ENCODE measurements at regions not wholly inside any gene's neighbourhood (a gene's known extent, or its start where the extent isn't known, plus 50 kb on each side); places are given as distances from the start of the nearest gene placed in this dataset.

- DNase-seq (ENCODE audit: low spot score in 2 of 2) = no peak
- Mint-ChIP-seq H3K4me1 (peaks cover 15% of the 10 kb centered on the region), H3K36me3 (peaks cover 2% of the 10 kb centered on the region), H3K9me3 (no peaks in the 10 kb centered on the region), H3K27ac (peak overlapping the region; percentile 42), H3K27me3 (no peaks in the 10 kb centered on the region), H3K4me3 (peak overlapping the region; percentile 69)
- peak; percentile 72 for ATAC-seq (ENCODE audit: low read depth)
These were observed 126.1 kb downstream of the PFKFB3 start for GRCh38 chr10:6328699-6329423.

GRCh38 chr10:6333086-6333485 is 130.4 kb downstream of the PFKFB3 start:
- Mint-ChIP-seq H3K4me3 (no peak overlapping the region), H3K4me1 (peaks cover 16% of the 10 kb centered on the region), H3K27me3 (no peaks in the 10 kb centered on the region), H3K36me3 (peaks cover 2% of the 10 kb centered on the region), H3K9me3 (no peaks in the 10 kb centered on the region), H3K27ac (no peak overlapping the region)
- no peak for DNase-seq (ENCODE audit: low spot score in 2 of 2)
- ATAC-seq (ENCODE audit: low read depth) = no peak

GRCh38 chr10:6333973-6334372 is 131.2 kb downstream of the PFKFB3 start:
- no peak for DNase-seq (ENCODE audit: low spot score in 2 of 2)
- Mint-ChIP-seq H3K9me3 (no peaks in the 10 kb centered on the region), H3K27ac (no peak overlapping the region), H3K27me3 (no peaks in the 10 kb centered on the region), H3K4me1 (peaks cover 7% of the 10 kb centered on the region), H3K4me3 (no peak overlapping the region), H3K36me3 (peaks cover 2% of the 10 kb centered on the region)
- no peak for ATAC-seq (ENCODE audit: low read depth)

- Mint-ChIP-seq H3K36me3 (no peaks in the 10 kb centered on the region), H3K27ac (no peak overlapping the region), H3K4me3 (no peak overlapping the region), H3K4me1 (peaks cover 2% of the 10 kb centered on the region), H3K27me3 (no peaks in the 10 kb centered on the region), H3K9me3 (no peaks in the 10 kb centered on the region)
- DNase-seq (ENCODE audit: low spot score in 2 of 2) (no peak), ATAC-seq (ENCODE audit: low read depth) (no peak)
These were observed 133.3 kb downstream of the PFKFB3 start for GRCh38 chr10:6336016-6336415.

- ATAC-seq (ENCODE audit: low read depth) = no peak
- H3K27ac Mint-ChIP-seq = no peak overlapping the region
- H3K27me3 Mint-ChIP-seq = no peaks in the 10 kb centered on the region
- H3K36me3 Mint-ChIP-seq = no peaks in the 10 kb centered on the region
- H3K9me3 Mint-ChIP-seq = no peaks in the 10 kb centered on the region
- H3K4me3 Mint-ChIP-seq = no peak overlapping the region
- H3K4me1 Mint-ChIP-seq = peaks cover 2% of the 10 kb centered on the region
- DNase-seq (ENCODE audit: low spot score in 2 of 2) = no peak
These were observed 134.7 kb downstream of the PFKFB3 start for GRCh38 chr10:6337382-6337781.

GRCh38 chr10:6338361-6338760 is 135.6 kb downstream of the PFKFB3 start:
- peaks cover 2% of the 10 kb centered on the region for H3K4me1 Mint-ChIP-seq
- no peak overlapping the region for H3K27ac Mint-ChIP-seq
- H3K4me3 Mint-ChIP-seq = no peak overlapping the region
- no peaks in the 10 kb centered on the region for H3K36me3 Mint-ChIP-seq
- ATAC-seq (ENCODE audit: low read depth) (no peak), DNase-seq (ENCODE audit: low spot score in 2 of 2) (no peak)
- H3K9me3 Mint-ChIP-seq = no peaks in the 10 kb centered on the region
- peaks cover under 1% of the 10 kb centered on the region for H3K27me3 Mint-ChIP-seq

- Mint-ChIP-seq H3K4me1 (peaks cover 5% of the 10 kb centered on the region), H3K36me3 (no peaks in the 10 kb centered on the region), H3K4me3 (no peak overlapping the region), H3K27ac (no peak overlapping the region), H3K9me3 (peaks cover 1% of the 10 kb centered on the region), H3K27me3 (peaks cover 5% of the 10 kb centered on the region)
- ATAC-seq (ENCODE audit: low read depth) = no peak
- DNase-seq (ENCODE audit: low spot score in 2 of 2) = no peak
These were observed 137.2 kb downstream of the PFKFB3 start for GRCh38 chr10:6339891-6340290.

- no peak overlapping the region for H3K27ac Mint-ChIP-seq
- H3K4me3 Mint-ChIP-seq = no peak overlapping the region
- ATAC-seq (ENCODE audit: low read depth) (no peak), DNase-seq (ENCODE audit: low spot score in 2 of 2) (no peak)
- peaks cover 1% of the 10 kb centered on the region for H3K36me3 Mint-ChIP-seq
- H3K9me3 Mint-ChIP-seq = peaks cover 5% of the 10 kb centered on the region
- peaks cover 17% of the 10 kb centered on the region for H3K4me1 Mint-ChIP-seq
- peaks cover 11% of the 10 kb centered on the region for H3K27me3 Mint-ChIP-seq
These were observed 139.5 kb downstream of the PFKFB3 start for GRCh38 chr10:6342096-6342685.

GRCh38 chr10:6343305-6344010 is 140.7 kb downstream of the PFKFB3 start:
- ATAC-seq (ENCODE audit: low read depth) (no peak), DNase-seq (ENCODE audit: low spot score in 2 of 2) (no peak)
- Mint-ChIP-seq H3K27ac (no peak overlapping the region), H3K27me3 (peaks cover 11% of the 10 kb centered on the region), H3K36me3 (peaks cover 1% of the 10 kb centered on the region), H3K4me3 (no peak overlapping the region), H3K9me3 (peaks cover 5% of the 10 kb centered on the region), H3K4me1 (peaks cover 27% of the 10 kb centered on the region)

GRCh38 chr10:6345404-6345803 is 142.7 kb downstream of the PFKFB3 start:
- Mint-ChIP-seq H3K27me3 (peaks cover 15% of the 10 kb centered on the region), H3K9me3 (peaks cover 5% of the 10 kb centered on the region), H3K4me1 (peaks cover 40% of the 10 kb centered on the region), H3K36me3 (peaks cover 1% of the 10 kb centered on the region), H3K27ac (no peak overlapping the region), H3K4me3 (no peak overlapping the region)
- DNase-seq (ENCODE audit: low spot score in 2 of 2) (no peak), ATAC-seq (ENCODE audit: low read depth) (no peak)

GRCh38 chr10:6346631-6347030 is 143.9 kb downstream of the PFKFB3 start:
- H3K4me1 Mint-ChIP-seq = peaks cover 47% of the 10 kb centered on the region
- peaks cover 5% of the 10 kb centered on the region for H3K9me3 Mint-ChIP-seq
- no peak overlapping the region for H3K4me3 Mint-ChIP-seq
- ATAC-seq (ENCODE audit: low read depth) (no peak), DNase-seq (ENCODE audit: low spot score in 2 of 2) (no peak)
- peaks cover 4% of the 10 kb centered on the region for H3K36me3 Mint-ChIP-seq
- H3K27ac Mint-ChIP-seq = no peak overlapping the region
- H3K27me3 Mint-ChIP-seq = peaks cover 17% of the 10 kb centered on the region

GRCh38 chr10:6347391-6347951 is 144.7 kb downstream of the PFKFB3 start:
- peak overlapping the region; percentile 73 for H3K4me3 Mint-ChIP-seq
- H3K27me3 Mint-ChIP-seq = peaks cover 17% of the 10 kb centered on the region
- H3K36me3 Mint-ChIP-seq = peaks cover 4% of the 10 kb centered on the region
- peaks cover 47% of the 10 kb centered on the region for H3K4me1 Mint-ChIP-seq
- peak overlapping the region; percentile 94 for H3K27ac Mint-ChIP-seq
- peaks cover 5% of the 10 kb centered on the region for H3K9me3 Mint-ChIP-seq
- peak in 1 of 2 donors; percentile 52 for DNase-seq (ENCODE audit: low spot score in 2 of 2)
- ATAC-seq (ENCODE audit: low read depth) = peak; percentile 56

GRCh38 chr10:6348096-6348874 is 145.6 kb downstream of the PFKFB3 start:
- peak; percentile 57 to 84 for DNase-seq (ENCODE audit: low spot score in 2 of 2)

More at GRCh38 chr10:6348096-6348874, 145.6 kb downstream of the PFKFB3 start:
- H3K4me3 Mint-ChIP-seq = peak overlapping the region; percentile 73
- peaks cover 47% of the 10 kb centered on the region for H3K4me1 Mint-ChIP-seq
- H3K36me3 Mint-ChIP-seq = peaks cover 4% of the 10 kb centered on the region
- peaks cover 5% of the 10 kb centered on the region for H3K9me3 Mint-ChIP-seq
- H3K27ac Mint-ChIP-seq = peak overlapping the region; percentile 94
- peaks cover 17% of the 10 kb centered on the region for H3K27me3 Mint-ChIP-seq
- ATAC-seq (ENCODE audit: low read depth) = peak; percentile 90
